ENCODE measurements at regions not wholly inside any gene's neighbourhood (a gene's known extent, or its start where the extent isn't known, plus 50 kb on each side); places are given as distances from the start of the nearest gene placed in this dataset.

DNA sequence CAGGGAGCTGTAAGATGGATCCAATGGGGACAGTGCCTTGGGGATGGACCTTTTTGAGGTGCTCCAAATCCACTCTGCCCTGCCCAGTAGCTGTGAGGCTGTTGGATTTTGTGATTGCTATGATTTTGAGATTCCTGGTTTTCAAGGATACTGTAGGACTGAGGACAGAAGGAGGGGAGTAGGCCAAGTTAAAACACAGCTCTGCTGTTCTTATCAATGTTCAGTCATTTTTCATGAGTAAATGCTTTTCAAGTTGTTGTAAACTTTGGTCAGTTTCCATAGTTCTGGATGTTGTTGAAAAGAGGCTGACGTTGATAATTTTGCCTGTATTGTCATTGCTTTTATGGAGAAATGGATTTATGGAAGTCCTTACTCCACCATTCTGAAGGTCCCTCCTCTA is 361.2 kb downstream of the ZNF516 start:
- intact Hi-C loops (cut with micrococcal nuclease) (no loop called here), in situ Hi-C loops (cut with MboI) (no loop called here)
- no peaks in the 10 kb centered on the region for H3K9me3 ChIP-seq (replicated peaks; ENCODE audit: control insufficient read depth, insufficient read depth, low read depth, low read length)
- no peaks in the 10 kb centered on the region for H3K36me3 ChIP-seq (ENCODE audit: control insufficient read depth, insufficient read depth, low read length)
- H2AFZ ChIP-seq (ENCODE audit: low read depth, low read length) = no peak overlapping the region
- no peaks in the 10 kb centered on the region for H4K20me1 ChIP-seq (replicated peaks; ENCODE audit: control insufficient read depth, insufficient read depth, low read length)
- 0% methylated on average over 1 of the region's 1 CpG for WGBS (ENCODE audit: insufficient coverage, low coverage, missing lambda C conversion rate)
- no peak overlapping the region for H3K27ac ChIP-seq (ENCODE audit: extremely low read depth, low read depth, low read length)
- no peak overlapping the region for H3K9ac ChIP-seq (ENCODE audit: insufficient read depth in 1 of 2, low read depth in 2 of 2, low read length in 2 of 2)
- no peak overlapping the region for H3K4me3 ChIP-seq
- ATAC-seq (no peak), FAIRE-seq (no peak), DNase-seq (ENCODE audit: extremely low read depth in 1 of 4, low spot score in 3 of 4) (no peak)
- no peaks in the 10 kb centered on the region for H3K4me1 ChIP-seq (replicated peaks in 1 of 2; ENCODE audit: control insufficient read depth in 2 of 2, insufficient read depth in 2 of 2, low read length in 2 of 2)
- H3K27me3 ChIP-seq (ENCODE audit: control insufficient read depth in 2 of 2, insufficient read depth in 2 of 2, low read length in 2 of 2) = no peaks in the 10 kb centered on the region
- CTCF ChIA-PET (ENCODE audit: low intra/inter-chr PET ratio) = no interaction called here
- no peaks in the 10 kb centered on the region for H3K9me1 ChIP-seq (ENCODE audit: control insufficient read depth, insufficient read depth, low read length)
- no TSS peak for BruUV-seq (replicated peaks)
- TF ChIP-seq KDM4B (IDR thresholded peaks at IDR 0.05; ENCODE audit: borderline replicate concordance in 2 of 2, low read depth in 1 of 2) (no peak), ZEB2 (IDR thresholded peaks at IDR 0.05) (no peak), HNRNPLL (IDR thresholded peaks at IDR 0.05; ENCODE audit: low read depth, low read length, poor library complexity, severe bottlenecking) (no peak), ZNF436 (CRISPR knock-in tag; IDR thresholded peaks at IDR 0.05) (no peak), GABPB1 (CRISPR knock-in tag; IDR thresholded peaks at IDR 0.05) (no peak), ZNF699 (CRISPR knock-in tag; IDR thresholded peaks at IDR 0.05; ENCODE audit: insufficient replicate concordance) (no peak), HDAC1 (IDR thresholded peaks at IDR 0.05) (no peak), TAF7 (tag; IDR thresholded peaks at IDR 0.05) (no peak), RFX5 (IDR thresholded peaks at IDR 0.05; ENCODE audit: low read depth, low read length) (no peak)
- TF ChIP-seq, protein P1, sequence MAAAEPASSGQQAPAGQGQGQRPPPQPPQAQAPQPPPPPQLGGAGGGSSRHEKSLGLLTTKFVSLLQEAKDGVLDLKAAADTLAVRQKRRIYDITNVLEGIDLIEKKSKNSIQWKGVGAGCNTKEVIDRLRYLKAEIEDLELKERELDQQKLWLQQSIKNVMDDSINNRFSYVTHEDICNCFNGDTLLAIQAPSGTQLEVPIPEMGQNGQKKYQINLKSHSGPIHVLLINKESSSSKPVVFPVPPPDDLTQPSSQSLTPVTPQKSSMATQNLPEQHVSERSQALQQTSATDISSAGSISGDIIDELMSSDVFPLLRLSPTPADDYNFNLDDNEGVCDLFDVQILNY (CRISPR knock-in tag; IDR thresholded peaks at IDR 0.05) = no peak
- TF ChIP-seq, protein P2, sequence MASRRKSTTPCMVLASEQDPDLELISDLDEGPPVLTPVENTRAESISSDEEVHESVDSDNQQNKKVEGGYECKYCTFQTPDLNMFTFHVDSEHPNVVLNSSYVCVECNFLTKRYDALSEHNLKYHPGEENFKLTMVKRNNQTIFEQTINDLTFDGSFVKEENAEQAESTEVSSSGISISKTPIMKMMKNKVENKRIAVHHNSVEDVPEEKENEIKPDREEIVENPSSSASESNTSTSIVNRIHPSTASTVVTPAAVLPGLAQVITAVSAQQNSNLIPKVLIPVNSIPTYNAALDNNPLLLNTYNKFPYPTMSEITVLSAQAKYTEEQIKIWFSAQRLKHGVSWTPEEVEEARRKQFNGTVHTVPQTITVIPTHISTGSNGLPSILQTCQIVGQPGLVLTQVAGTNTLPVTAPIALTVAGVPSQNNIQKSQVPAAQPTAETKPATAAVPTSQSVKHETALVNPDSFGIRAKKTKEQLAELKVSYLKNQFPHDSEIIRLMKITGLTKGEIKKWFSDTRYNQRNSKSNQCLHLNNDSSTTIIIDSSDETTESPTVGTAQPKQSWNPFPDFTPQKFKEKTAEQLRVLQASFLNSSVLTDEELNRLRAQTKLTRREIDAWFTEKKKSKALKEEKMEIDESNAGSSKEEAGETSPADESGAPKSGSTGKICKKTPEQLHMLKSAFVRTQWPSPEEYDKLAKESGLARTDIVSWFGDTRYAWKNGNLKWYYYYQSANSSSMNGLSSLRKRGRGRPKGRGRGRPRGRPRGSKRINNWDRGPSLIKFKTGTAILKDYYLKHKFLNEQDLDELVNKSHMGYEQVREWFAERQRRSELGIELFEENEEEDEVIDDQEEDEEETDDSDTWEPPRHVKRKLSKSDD (conservative IDR thresholded peaks at IDR 0.05; ENCODE audit: low read length) = no peak
- TF ChIP-seq, protein P3, sequence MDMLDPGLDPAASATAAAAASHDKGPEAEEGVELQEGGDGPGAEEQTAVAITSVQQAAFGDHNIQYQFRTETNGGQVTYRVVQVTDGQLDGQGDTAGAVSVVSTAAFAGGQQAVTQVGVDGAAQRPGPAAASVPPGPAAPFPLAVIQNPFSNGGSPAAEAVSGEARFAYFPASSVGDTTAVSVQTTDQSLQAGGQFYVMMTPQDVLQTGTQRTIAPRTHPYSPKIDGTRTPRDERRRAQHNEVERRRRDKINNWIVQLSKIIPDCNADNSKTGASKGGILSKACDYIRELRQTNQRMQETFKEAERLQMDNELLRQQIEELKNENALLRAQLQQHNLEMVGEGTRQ (CRISPR knock-in tag; IDR thresholded peaks at IDR 0.05) = no peak
- TF ChIP-seq, protein P4, sequence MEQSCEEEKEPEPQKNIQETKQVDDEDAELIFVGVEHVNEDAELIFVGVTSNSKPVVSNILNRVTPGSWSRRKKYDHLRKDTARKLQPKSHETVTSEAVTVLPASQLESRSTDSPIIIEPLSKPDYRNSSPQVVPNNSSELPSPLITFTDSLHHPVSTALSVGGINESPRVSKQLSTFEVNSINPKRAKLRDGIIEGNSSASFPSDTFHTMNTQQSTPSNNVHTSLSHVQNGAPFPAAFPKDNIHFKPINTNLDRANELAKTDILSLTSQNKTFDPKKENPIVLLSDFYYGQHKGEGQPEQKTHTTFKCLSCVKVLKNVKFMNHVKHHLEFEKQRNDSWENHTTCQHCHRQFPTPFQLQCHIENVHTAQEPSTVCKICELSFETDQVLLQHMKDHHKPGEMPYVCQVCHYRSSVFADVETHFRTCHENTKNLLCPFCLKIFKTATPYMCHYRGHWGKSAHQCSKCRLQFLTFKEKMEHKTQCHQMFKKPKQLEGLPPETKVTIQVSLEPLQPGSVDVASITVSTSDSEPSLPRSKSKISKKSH (CRISPR knock-in tag; IDR thresholded peaks at IDR 0.05) = no peak
- TF ChIP-seq, protein P5, sequence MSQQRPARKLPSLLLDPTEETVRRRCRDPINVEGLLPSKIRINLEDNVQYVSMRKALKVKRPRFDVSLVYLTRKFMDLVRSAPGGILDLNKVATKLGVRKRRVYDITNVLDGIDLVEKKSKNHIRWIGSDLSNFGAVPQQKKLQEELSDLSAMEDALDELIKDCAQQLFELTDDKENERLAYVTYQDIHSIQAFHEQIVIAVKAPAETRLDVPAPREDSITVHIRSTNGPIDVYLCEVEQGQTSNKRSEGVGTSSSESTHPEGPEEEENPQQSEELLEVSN (IDR thresholded peaks at IDR 0.05; ENCODE audit: borderline replicate concordance in 1 of 2, extremely low read depth in 1 of 2, insufficient read depth in 1 of 2, insufficient read length in 1 of 2, low read depth in 1 of 2, low read length in 1 of 2, poor library complexity in 1 of 2, severe bottlenecking in 1 of 2) = no peak
- POLR2A ChIA-PET = no interaction called here
- no peaks in the 10 kb centered on the region for H3K79me2 ChIP-seq (ENCODE audit: control insufficient read depth, insufficient read depth, low read length)
- H3K4me2 ChIP-seq (ENCODE audit: insufficient read depth, low read length) = no peak overlapping the region

Data from K562 (cell line).